HCT116 (cell line): ENCODE measurements at regions not wholly inside any gene's neighbourhood (a gene's known extent, or its start where the extent isn't known, plus 50 kb on each side); places are given as distances from the start of the nearest gene placed in this dataset.

Experiments used
- CTCF ChIP-seq, 3 experiments: fragments of 200-600 bp in 1 of 3; sonication (generic) in 1 of 3; IDR thresholded peaks in 2 of 3; conservative IDR thresholded peaks in 1 of 3; 2 replicates each; pipeline ENCODE4 v1.5.1; 2012 to 2017; ENCODE audit warnings: low read depth in 2 of 3, low read length in 2 of 3, antibody characterized with exemption in 1 of 3, borderline replicate concordance in 1 of 3, control low read depth in 1 of 3, mild to moderate bottlenecking in 1 of 3, mixed read lengths in 1 of 3, mixed run types in 1 of 3, moderate library complexity in 1 of 3; ENCODE audit not compliant: insufficient read depth in 1 of 3
- EZH2 ChIP-seq: fragments of 200-600 bp; sonication (generic); IDR thresholded peaks from 2 replicates; pipeline ENCODE4 v1.6.1; 2017; ENCODE audit warnings: antibody characterized with exemption, mixed run types
- EZH2phosphoT487 ChIP-seq: fragments of 200-600 bp; IDR thresholded peaks from 2 replicates; pipeline ENCODE4 v1.6.1; 2018; ENCODE audit warnings: antibody characterized with exemption, borderline replicate concordance
- POLR2A ChIP-seq: IDR thresholded peaks from 2 replicates; pipeline ENCODE4 v1.7.0; 2011; ENCODE audit warnings: borderline replicate concordance; ENCODE audit not compliant: insufficient read depth, insufficient read length; ENCODE audit errors: extremely low read depth
- POLR2AphosphoS5 ChIP-seq: IDR thresholded peaks from 2 replicates; pipeline ENCODE4 v1.6.1; 2011; ENCODE audit warnings: mild to moderate bottlenecking, low read depth, low read length, moderate library complexity
- RAD21 ChIP-seq: IDR thresholded peaks from 2 replicates; pipeline ENCODE4 v1.6.1; 2012; ENCODE audit warnings: low read depth, mild to moderate bottlenecking
- REST ChIP-seq: IDR thresholded peaks from 2 replicates; pipeline ENCODE4 v1.6.1; 2012; ENCODE audit warnings: low read depth
- SP1 ChIP-seq: IDR thresholded peaks from 2 replicates; pipeline ENCODE4 v1.6.1; 2012; ENCODE audit warnings: low read depth
- SRF ChIP-seq: IDR thresholded peaks from 2 replicates; pipeline ENCODE4 v1.6.1; 2012; ENCODE audit warnings: low read depth
- ZNF274 ChIP-seq: fragments of 200-500 bp; sonication (Bioruptor generic); IDR thresholded peaks from 2 replicates; pipeline ENCODE4 v1.6.1; 2014; ENCODE audit warnings: mild to moderate bottlenecking, low read depth, low read length, inconsistent platforms

GRCh38 chr10:47095848-47096612 lies 184.8 kb downstream of the PTPN20 start:
- TF ChIP-seq ZNF274 (no peak), EZH2 (no peak), SRF (no peak), CTCF (IDR thresholded peaks at IDR 0.05 in 2 of 3, conservative IDR thresholded peaks at IDR 0.05 in 1 of 3; ENCODE audit: borderline replicate concordance in 1 of 3, insufficient read depth in 1 of 3, low read depth in 2 of 3, low read length in 2 of 3) (no peak), SP1 (no peak), POLR2A (no peak), REST (no peak), POLR2AphosphoS5 (no peak), RAD21 (no peak), EZH2phosphoT487 (no peak)
